Prostate gland (tissue), 2 donors: ENCODE measurements at regions not wholly inside any gene's neighbourhood (a gene's known extent, or its start where the extent isn't known, plus 50 kb on each side); places are given as distances from the start of the nearest gene placed in this dataset.

ENCODE experiments used
- DNase-seq: peaks from one replicate; pipeline ENCODE4 v3.0.0-alpha.2; 2019; ENCODE audit warnings: low spot score
- H3K27ac ChIP-seq, 2 donors: fragments of 200-600 bp; sonication (generic); 2 replicates each; pipeline ENCODE4 v1.5.1; 2017 to 2019
- H3K27me3 ChIP-seq: fragments of 200-600 bp; sonication (generic); replicated peaks from 2 replicates; pipeline ENCODE4 v1.5.1; 2019; ENCODE audit not compliant: insufficient read depth
- H3K36me3 ChIP-seq, 2 donors: fragments of 200-600 bp; sonication (generic); 1 replicate in 1 of 2; 2 replicates in 1 of 2; pipeline versions ENCODE4 v1.5.1 to v1.8.1; 2017 to 2019
- H3K4me1 ChIP-seq: fragments of 200-600 bp; sonication (generic); replicated peaks from 2 replicates; pipeline ENCODE4 v1.5.1; 2019
- H3K4me3 ChIP-seq, 2 donors: fragments of 200-600 bp; sonication (generic); 2 replicates each; pipeline ENCODE4 v1.5.1; 2017 to 2019
- H3K9me3 ChIP-seq: fragments of 200-600 bp; sonication (generic); 2 replicates; pipeline ENCODE4 v1.5.1; 2017
- POLR2A ChIP-seq: fragments of 450-650 bp; IDR thresholded peaks from one replicate; pipeline ENCODE4 v1.6.1; 2016; ENCODE audit warnings: antibody characterized with exemption, mild to moderate bottlenecking
- POLR2AphosphoS5 ChIP-seq: sonication (generic); formaldehyde crosslinking; IDR thresholded peaks from one replicate; pipeline ENCODE4 v1.6.1; 2017; ENCODE audit warnings: antibody characterized with exemption
- WGBS: methylation state at CpG from one replicate; pipeline ENCODE4 v1.1.5; 2018; 5-methylcytosine and 5-hydroxymethylcytosine counted together
- intact Hi-C: fragments of 100-400 bp; cut with DNase I; formaldehyde crosslinking; loops from one replicate; pipeline ENCODE4 v1.14.2; 2022
- TF ChIP-seq, protein P1 (sequence below), 4 experiments: fragments of 200-600 bp in 2 of 4; fragments of 450-650 bp in 2 of 4; sonication (generic) in 2 of 4; IDR thresholded peaks; 1 replicate in 3 of 4; 2 replicates in 1 of 4; pipeline ENCODE4 v1.5.1; 2016 to 2019; ENCODE audit warnings: antibody characterized with exemption in 4 of 4, mild to moderate bottlenecking in 2 of 4, moderate library complexity in 2 of 4

DNA sequence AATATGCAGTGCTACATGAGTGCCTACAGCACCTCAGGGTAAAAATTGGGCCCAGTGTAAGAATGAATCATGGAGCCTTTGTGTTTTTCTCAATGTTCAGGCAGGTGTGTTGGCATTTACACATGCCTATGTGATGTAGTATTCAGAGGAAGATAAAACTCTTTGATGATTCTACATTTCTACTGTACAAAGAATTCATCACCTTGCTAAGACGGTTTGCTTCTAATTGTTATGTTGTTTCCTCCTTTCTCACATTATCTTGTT, 867.3 kb downstream of the TTLL7 start:
- WGBS: 54% methylated on average over 1 of the region's 1 CpG
- TF ChIP-seq POLR2A: no peak
- no peak for TF ChIP-seq POLR2AphosphoS5
- TF ChIP-seq, protein P1, sequence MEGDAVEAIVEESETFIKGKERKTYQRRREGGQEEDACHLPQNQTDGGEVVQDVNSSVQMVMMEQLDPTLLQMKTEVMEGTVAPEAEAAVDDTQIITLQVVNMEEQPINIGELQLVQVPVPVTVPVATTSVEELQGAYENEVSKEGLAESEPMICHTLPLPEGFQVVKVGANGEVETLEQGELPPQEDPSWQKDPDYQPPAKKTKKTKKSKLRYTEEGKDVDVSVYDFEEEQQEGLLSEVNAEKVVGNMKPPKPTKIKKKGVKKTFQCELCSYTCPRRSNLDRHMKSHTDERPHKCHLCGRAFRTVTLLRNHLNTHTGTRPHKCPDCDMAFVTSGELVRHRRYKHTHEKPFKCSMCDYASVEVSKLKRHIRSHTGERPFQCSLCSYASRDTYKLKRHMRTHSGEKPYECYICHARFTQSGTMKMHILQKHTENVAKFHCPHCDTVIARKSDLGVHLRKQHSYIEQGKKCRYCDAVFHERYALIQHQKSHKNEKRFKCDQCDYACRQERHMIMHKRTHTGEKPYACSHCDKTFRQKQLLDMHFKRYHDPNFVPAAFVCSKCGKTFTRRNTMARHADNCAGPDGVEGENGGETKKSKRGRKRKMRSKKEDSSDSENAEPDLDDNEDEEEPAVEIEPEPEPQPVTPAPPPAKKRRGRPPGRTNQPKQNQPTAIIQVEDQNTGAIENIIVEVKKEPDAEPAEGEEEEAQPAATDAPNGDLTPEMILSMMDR (IDR thresholded peaks at IDR 0.05): no peak

DNA sequence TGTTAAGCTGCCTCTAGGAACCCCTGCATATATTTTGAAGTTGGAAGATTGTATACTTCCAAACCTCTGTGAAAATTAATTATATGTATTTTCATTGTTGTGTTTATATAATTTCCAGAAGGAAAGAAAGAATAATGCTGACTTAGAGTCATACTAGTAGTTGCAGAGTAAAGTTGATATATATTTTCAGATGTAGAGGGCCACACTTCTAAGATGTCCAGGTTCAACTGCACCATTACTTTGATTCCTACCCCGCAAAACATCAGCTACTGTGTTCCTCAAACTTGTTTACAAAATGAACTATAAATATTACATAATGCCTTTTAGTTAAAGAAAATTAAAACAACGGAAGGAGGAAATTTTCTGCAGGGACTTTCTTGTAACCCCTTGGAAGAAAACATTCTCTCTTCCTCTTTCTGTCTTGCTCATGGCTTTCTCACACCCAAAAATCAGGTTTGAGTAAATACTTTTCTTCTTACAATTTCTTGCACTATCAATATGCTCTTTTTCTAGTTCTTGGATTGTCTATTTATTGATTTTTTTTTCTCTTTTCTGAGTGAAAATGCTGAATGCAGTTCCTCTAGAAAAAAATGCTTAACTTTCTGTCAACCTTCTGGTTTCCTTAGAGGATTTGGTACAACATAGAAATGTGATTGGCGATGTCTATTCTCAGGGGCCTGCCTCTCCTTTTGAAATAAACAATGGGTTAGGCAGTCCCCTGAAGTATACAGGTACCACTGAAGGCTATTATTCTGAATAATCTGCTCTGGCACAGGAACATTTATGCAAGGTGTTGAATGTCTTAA, 867.8 kb downstream of the TTLL7 start:
- WGBS: 89% methylated on average over 3 of the region's 3 CpGs
- no peak overlapping the region for H3K4me3 ChIP-seq
- H3K4me1 ChIP-seq: no peaks in the 10 kb centered on the region
- TF ChIP-seq POLR2A: no peak
- TF ChIP-seq, protein P1 (IDR thresholded peaks at IDR 0.05): no peak
- TF ChIP-seq POLR2AphosphoS5: no peak
- no peak for DNase-seq
- no peaks in the 10 kb centered on the region for H3K36me3 ChIP-seq
- H3K9me3 ChIP-seq: no peaks in the 10 kb centered on the region
- intact Hi-C loops: no loop called here
- no peak overlapping the region for H3K27ac ChIP-seq
- H3K27me3 ChIP-seq: no peaks in the 10 kb centered on the region

More for the DNA sequence above, 867.3 kb downstream of the TTLL7 start:
- DNase-seq: no peak
- Histone ChIP-seq H3K36me3 (no peaks in the 10 kb centered on the region), H3K9me3 (no peaks in the 10 kb centered on the region), H3K4me1 (no peaks in the 10 kb centered on the region), H3K4me3 (no peak overlapping the region), H3K27ac (no peak overlapping the region), H3K27me3 (no peaks in the 10 kb centered on the region)
- intact Hi-C loops: no loop called here

DNA sequence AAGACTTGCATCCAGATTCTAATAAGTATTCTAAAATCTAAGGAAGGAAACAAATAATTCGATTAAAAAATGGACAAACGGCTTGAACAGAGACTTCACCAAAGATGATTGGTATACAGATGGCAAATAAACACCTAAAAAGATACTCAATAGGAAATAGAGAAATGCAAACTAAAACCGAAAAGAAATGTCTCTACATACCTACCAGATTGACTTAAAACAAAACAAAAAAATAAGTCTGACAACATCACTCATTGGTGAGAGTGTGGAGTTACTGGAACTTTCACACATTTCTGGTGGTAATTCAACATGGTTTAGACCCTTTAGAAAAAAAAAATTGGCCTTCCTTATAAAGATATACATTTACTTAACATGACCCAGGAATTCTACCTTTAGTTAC, 869.8 kb downstream of the TTLL7 start:
- 98% methylated on average over 3 of the region's 3 CpGs for WGBS
- Histone ChIP-seq H3K4me3 (no peak overlapping the region), H3K27me3 (no peaks in the 10 kb centered on the region), H3K27ac (no peak overlapping the region), H3K9me3 (no peaks in the 10 kb centered on the region), H3K4me1 (no peaks in the 10 kb centered on the region), H3K36me3 (no peaks in the 10 kb centered on the region)
- no peak for DNase-seq
- intact Hi-C loops: no loop called here
- TF ChIP-seq, protein P1 (IDR thresholded peaks at IDR 0.05): no peak
- no peak for TF ChIP-seq POLR2A
- no peak for TF ChIP-seq POLR2AphosphoS5

DNA sequence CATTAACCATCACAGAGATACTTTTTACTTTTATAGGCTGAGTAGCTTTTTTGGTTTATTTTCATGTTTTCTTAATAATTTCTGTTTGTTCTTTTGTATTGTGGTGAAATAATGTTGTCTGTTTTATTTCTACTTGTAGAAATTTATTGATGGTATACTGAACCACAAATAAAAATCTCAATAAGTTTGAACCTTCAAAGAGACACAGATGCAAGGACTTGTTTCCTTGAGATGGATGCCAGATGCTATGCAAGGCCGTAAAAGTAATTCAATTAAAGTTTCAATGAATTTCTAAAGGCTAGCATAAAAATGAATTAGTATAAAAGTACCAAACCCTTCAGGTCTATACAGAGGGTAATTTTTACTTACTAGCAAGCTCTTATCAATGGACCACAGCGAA, 873.5 kb downstream of the TTLL7 start:
- WGBS: 88% methylated on average over 2 of the region's 2 CpGs
- Histone ChIP-seq H3K27ac (no peak overlapping the region), H3K9me3 (no peaks in the 10 kb centered on the region), H3K4me1 (no peaks in the 10 kb centered on the region), H3K36me3 (no peaks in the 10 kb centered on the region), H3K27me3 (no peaks in the 10 kb centered on the region), H3K4me3 (no peak overlapping the region)
- no peak for DNase-seq
- intact Hi-C loops: no loop called here
- TF ChIP-seq POLR2A (no peak), POLR2AphosphoS5 (no peak)
- TF ChIP-seq, protein P1 (IDR thresholded peaks at IDR 0.05): no peak

DNA sequence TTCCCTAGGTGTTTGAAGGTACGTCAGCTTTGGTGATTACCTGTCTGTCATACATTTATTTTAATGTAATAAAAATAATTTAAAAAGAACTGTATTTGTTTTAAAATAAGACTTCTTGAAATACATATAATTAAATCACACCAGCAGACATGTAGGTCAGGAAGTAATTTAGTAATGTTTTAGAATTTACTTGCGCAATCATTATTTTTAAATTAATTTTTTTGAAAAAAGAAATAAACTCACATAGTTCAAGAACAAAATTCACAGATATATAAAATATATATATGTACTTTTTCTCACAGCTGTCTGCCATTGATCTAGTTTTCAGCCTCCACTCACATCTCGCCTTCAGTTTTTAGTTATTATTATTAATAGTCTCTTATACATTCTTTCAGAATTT, 875.9 kb downstream of the TTLL7 start:
- H3K4me3 ChIP-seq: no peak overlapping the region
- DNase-seq: no peak
- no peaks in the 10 kb centered on the region for H3K4me1 ChIP-seq
- no peaks in the 10 kb centered on the region for H3K36me3 ChIP-seq
- TF ChIP-seq, protein P1 (IDR thresholded peaks at IDR 0.05): no peak
- TF ChIP-seq POLR2AphosphoS5 (no peak), POLR2A (no peak)
- intact Hi-C loops: no loop called here
- no peak overlapping the region for H3K27ac ChIP-seq
- no peaks in the 10 kb centered on the region for H3K9me3 ChIP-seq
- H3K27me3 ChIP-seq: no peaks in the 10 kb centered on the region
- 98% methylated on average over 3 of the region's 3 CpGs for WGBS
